HT-29 (cell line): ENCODE measurements at regions not wholly inside any gene's neighbourhood (a gene's known extent, or its start where the extent isn't known, plus 50 kb on each side); places are given as distances from the start of the nearest gene placed in this dataset.
"Not testable (repeated sequence)": the region's sequence is repeated elsewhere in the genome, so short reads cannot be mapped to it uniquely, and the experiment has no call there.

Experiments
- DNase-seq: peaks from one replicate; pipeline ENCODE4 v3.0.0-alpha.2; 2015; ENCODE audit warnings: low spot score

GRCh38 chr3:165635791-165636683 lies 201.2 kb downstream of the BCHE start:
- peak; percentile 5 for DNase-seq

- DNase-seq, result peak; percentile 31
These were observed 212.5 kb downstream of the BCHE start for GRCh38 chr3:165624761-165625160.

GRCh38 chr3:165622356-165622755 lies 214.9 kb downstream of the BCHE start:
- no peak for DNase-seq

GRCh38 chr3:165619069-165619468 lies 218.2 kb downstream of the BCHE start:
- DNase-seq, result no peak

- DNase-seq, result no peak
These were observed 220.1 kb downstream of the BCHE start for GRCh38 chr3:165617134-165617533.

GRCh38 chr3:165614337-165614736 lies 222.9 kb downstream of the BCHE start:
- DNase-seq, result no peak

GRCh38 chr3:165613014-165613413 lies 224.2 kb downstream of the BCHE start:
- DNase-seq, result no peak

GRCh38 chr3:165607221-165607620 lies 230.0 kb downstream of the BCHE start:
- DNase-seq, result no peak

- DNase-seq, result no peak
These were observed 234.0 kb downstream of the BCHE start for GRCh38 chr3:165603196-165603595.

GRCh38 chr3:165572566-165572965 lies 264.7 kb downstream of the BCHE start:
- DNase-seq, result not testable (repeated sequence)

- no peak for DNase-seq
These were observed 268.2 kb downstream of the BCHE start for GRCh38 chr3:165568907-165569462.

- DNase-seq, result no peak
These were observed 281.4 kb downstream of the BCHE start for GRCh38 chr3:165555785-165556184.

- DNase-seq, result no peak
These were observed 283.9 kb downstream of the BCHE start for GRCh38 chr3:165553371-165553770.

- DNase-seq, result no peak
These were observed 287.6 kb downstream of the BCHE start for GRCh38 chr3:165549665-165550064.

- DNase-seq, result no peak
These were observed 288.2 kb downstream of the BCHE start for GRCh38 chr3:165549037-165549436.

GRCh38 chr3:165545059-165545458 lies 292.2 kb downstream of the BCHE start:
- peak; percentile 4 for DNase-seq

GRCh38 chr3:165544432-165544831 lies 292.8 kb downstream of the BCHE start:
- no peak for DNase-seq

GRCh38 chr3:165538166-165538565 lies 299.1 kb downstream of the BCHE start:
- DNase-seq, result no peak

- DNase-seq, result no peak
These were observed 304.4 kb downstream of the BCHE start for GRCh38 chr3:165532851-165533250.

- DNase-seq, result no peak
These were observed 307.8 kb downstream of the BCHE start for GRCh38 chr3:165529451-165529850.

- DNase-seq, result no peak
These were observed 310.9 kb downstream of the BCHE start for GRCh38 chr3:165526367-165526766.

GRCh38 chr3:165523801-165524200 lies 313.4 kb downstream of the BCHE start:
- DNase-seq, result no peak

- no peak for DNase-seq
These were observed 314.8 kb downstream of the BCHE start for GRCh38 chr3:165522386-165522785.
